ENCODE measurements at regions not wholly inside any gene's neighbourhood (a gene's known extent, or its start where the extent isn't known, plus 50 kb on each side); places are given as distances from the start of the nearest gene placed in this dataset.

DNA sequence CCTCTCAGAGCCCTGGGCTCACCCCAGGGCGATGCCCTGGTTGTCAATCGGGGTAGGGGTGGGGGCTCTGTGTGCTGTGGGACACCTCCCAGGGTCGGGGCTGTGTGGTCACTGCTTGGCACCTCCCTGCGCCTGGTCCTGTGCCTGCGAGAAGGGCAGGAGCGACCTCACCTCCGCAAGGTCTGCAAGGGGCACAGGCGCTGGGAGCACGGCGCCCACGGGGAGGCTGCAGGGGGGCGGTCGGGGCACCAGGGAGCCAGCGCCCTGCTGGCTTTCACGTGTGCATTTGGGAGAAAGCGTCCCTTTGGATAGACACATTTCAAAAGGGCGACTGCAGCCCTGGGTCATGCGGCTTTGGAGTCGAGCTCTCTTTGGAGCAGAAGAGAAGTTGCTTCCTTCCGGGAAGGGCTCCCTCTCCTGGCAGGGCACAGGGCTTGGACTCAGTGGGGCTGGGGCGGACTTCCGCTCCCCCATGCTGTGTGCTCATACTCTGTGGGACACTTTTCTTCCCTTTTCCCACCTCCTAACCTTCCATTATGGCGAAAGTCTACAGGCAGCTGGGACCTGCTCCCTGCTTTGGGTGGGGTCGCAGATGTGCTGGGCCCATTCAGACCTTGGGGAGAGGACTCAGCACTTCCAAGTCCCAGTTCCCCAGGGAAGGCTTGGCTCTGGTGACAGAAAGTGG is 52.9 kb upstream of the SLC28A3 start:
- H3K27ac ChIP-seq (ENCODE audit: low read depth in 1 of 2, low read length in 1 of 2) = no peak overlapping the region
- H3K27me3 ChIP-seq (ENCODE audit: control insufficient read depth in 3 of 3, insufficient read depth in 3 of 3, low read length in 2 of 3) = no peaks in the 10 kb centered on the region
- no peak for ATAC-seq (ENCODE audit: insufficient read depth, low FRiP score)
- no peaks in the 10 kb centered on the region for H3K9me3 ChIP-seq (ENCODE audit: control insufficient read depth in 4 of 4, insufficient read depth in 3 of 4, low read length in 3 of 4)
- H3K9ac ChIP-seq (ENCODE audit: insufficient read depth in 1 of 2, low read length in 2 of 2) = no peak overlapping the region
- no peak overlapping the region for H3K4me3 ChIP-seq
- DNase-seq = no peak
- H3K36me3 ChIP-seq (ENCODE audit: control insufficient read depth in 4 of 4, insufficient read depth in 4 of 4, low read length in 4 of 4) = no peaks in the 10 kb centered on the region
- 87 to 88% methylated on average over 24 of the region's 24 CpGs for WGBS, 2 donors
- no peaks in the 10 kb centered on the region for H3K4me1 ChIP-seq (ENCODE audit: control insufficient read depth in 5 of 5, insufficient read depth in 5 of 5, low read length in 5 of 5)
- TF ChIP-seq, protein P1, sequence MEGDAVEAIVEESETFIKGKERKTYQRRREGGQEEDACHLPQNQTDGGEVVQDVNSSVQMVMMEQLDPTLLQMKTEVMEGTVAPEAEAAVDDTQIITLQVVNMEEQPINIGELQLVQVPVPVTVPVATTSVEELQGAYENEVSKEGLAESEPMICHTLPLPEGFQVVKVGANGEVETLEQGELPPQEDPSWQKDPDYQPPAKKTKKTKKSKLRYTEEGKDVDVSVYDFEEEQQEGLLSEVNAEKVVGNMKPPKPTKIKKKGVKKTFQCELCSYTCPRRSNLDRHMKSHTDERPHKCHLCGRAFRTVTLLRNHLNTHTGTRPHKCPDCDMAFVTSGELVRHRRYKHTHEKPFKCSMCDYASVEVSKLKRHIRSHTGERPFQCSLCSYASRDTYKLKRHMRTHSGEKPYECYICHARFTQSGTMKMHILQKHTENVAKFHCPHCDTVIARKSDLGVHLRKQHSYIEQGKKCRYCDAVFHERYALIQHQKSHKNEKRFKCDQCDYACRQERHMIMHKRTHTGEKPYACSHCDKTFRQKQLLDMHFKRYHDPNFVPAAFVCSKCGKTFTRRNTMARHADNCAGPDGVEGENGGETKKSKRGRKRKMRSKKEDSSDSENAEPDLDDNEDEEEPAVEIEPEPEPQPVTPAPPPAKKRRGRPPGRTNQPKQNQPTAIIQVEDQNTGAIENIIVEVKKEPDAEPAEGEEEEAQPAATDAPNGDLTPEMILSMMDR (IDR thresholded peaks at IDR 0.05; ENCODE audit: control extremely low read depth, extremely low read depth) = no peak

DNA sequence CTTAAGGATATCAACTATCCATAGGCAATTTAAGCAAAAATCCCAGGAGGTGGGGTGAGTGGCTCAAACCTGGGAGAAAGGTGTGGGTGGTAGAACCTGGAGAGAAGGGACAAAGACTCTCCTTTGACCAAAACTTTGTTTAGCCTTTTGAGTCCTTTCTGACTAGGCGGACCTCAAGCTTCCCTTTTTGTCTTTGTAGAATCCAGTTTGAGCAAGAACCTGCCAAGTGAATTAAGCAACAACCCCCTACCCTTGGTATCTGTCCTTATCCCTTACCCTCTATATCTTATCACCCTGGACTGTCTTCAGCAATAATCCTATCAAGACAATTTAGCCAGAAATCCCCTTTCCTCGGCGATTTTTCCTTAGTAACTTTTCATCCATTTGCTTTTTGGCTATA is 53.5 kb upstream of the SLC28A3 start:
- H3K27me3 ChIP-seq (ENCODE audit: control insufficient read depth in 3 of 3, insufficient read depth in 3 of 3, low read length in 2 of 3) = no peaks in the 10 kb centered on the region
- no peaks in the 10 kb centered on the region for H3K9me3 ChIP-seq (ENCODE audit: control insufficient read depth in 4 of 4, insufficient read depth in 3 of 4, low read length in 3 of 4)
- H3K9ac ChIP-seq (ENCODE audit: insufficient read depth in 1 of 2, low read length in 2 of 2) = no peak overlapping the region
- H3K36me3 ChIP-seq (ENCODE audit: control insufficient read depth in 4 of 4, insufficient read depth in 4 of 4, low read length in 4 of 4) = no peaks in the 10 kb centered on the region
- WGBS, 2 donors = 76 to 82% methylated on average over 3 of the region's 3 CpGs
- TF ChIP-seq, protein P1 (IDR thresholded peaks at IDR 0.05; ENCODE audit: control extremely low read depth, extremely low read depth) = no peak
- H3K4me1 ChIP-seq (ENCODE audit: control insufficient read depth in 5 of 5, insufficient read depth in 5 of 5, low read length in 5 of 5) = no peaks in the 10 kb centered on the region
- ATAC-seq (ENCODE audit: insufficient read depth, low FRiP score) (no peak), DNase-seq (no peak)
- no peak overlapping the region for H3K27ac ChIP-seq (ENCODE audit: low read depth in 1 of 2, low read length in 1 of 2)
- H3K4me3 ChIP-seq = no peak overlapping the region

DNA sequence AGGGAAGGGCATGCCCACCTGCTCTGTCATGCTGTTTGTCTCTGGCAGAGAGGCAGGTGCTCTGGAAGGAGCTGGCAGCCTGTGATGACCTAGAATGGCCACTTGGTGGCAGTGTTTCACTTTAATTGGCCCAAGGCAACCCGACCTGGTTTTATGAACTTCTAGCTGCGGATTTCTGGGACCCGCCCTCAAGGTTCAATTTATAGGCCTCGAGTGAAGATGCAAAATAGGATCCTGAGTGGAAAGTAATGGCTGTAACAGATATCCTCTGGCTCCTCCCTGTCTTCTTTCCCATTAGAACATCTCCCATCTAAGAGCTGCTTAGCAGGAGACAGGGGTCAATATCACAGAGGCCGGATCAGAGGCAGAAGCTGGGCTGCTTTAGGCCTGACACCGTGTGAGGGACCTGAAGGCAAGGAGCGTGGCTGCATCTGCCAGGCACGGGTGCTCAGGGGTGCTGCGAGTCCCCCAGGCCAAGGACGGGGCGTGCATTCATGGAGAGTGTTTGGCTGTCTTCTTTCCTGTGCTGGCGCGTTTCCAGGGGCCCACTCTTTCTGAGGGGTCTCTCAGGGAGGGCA is 56.7 kb upstream of the SLC28A3 start:
- H3K9me3 ChIP-seq (ENCODE audit: control insufficient read depth in 4 of 4, insufficient read depth in 3 of 4, low read length in 3 of 4) = peaks cover 0 to 7% (median 0%) of the 10 kb centered on the region in 4 donors
- WGBS, 2 donors = 52 to 57% methylated on average over 13 of the region's 13 CpGs
- no peaks in the 10 kb centered on the region for H3K27me3 ChIP-seq (ENCODE audit: control insufficient read depth in 3 of 3, insufficient read depth in 3 of 3, low read length in 2 of 3)
- no peak overlapping the region for H3K4me3 ChIP-seq
- TF ChIP-seq, protein P1 (IDR thresholded peaks at IDR 0.05; ENCODE audit: control extremely low read depth, extremely low read depth) = peak; percentile 72
- no peaks in the 10 kb centered on the region for H3K4me1 ChIP-seq (ENCODE audit: control insufficient read depth in 5 of 5, insufficient read depth in 5 of 5, low read length in 5 of 5)
- DNase-seq = peak; percentile 73 to 79 (median 75)
- peak; percentile 69 for ATAC-seq (ENCODE audit: insufficient read depth, low FRiP score)
- H3K36me3 ChIP-seq (ENCODE audit: control insufficient read depth in 4 of 4, insufficient read depth in 4 of 4, low read length in 4 of 4) = no peaks in the 10 kb centered on the region
- H3K27ac ChIP-seq (ENCODE audit: low read depth in 1 of 2, low read length in 1 of 2) = no peak overlapping the region
- H3K9ac ChIP-seq (ENCODE audit: insufficient read depth in 1 of 2, low read length in 2 of 2) = no peak overlapping the region

Data from lung (tissue), 11 donors.